PFSK-1 (cell line): ENCODE measurements at regions not wholly inside any gene's neighbourhood (a gene's known extent, or its start where the extent isn't known, plus 50 kb on each side); places are given as distances from the start of the nearest gene placed in this dataset.

Source experiments
- FOXP2 ChIP-seq: optimal IDR thresholded peaks from 2 replicates; pipeline ENCODE3; 2011; ENCODE audit warnings: borderline replicate concordance, control low read depth, inconsistent platforms; ENCODE audit not compliant: insufficient read depth; ENCODE audit errors: extremely low read length, extremely low read depth
- POLR2AphosphoS5 ChIP-seq: IDR thresholded peaks from 2 replicates; pipeline ENCODE4 v1.6.1; 2012; ENCODE audit warnings: low read depth, mild to moderate bottlenecking, control low read depth, low read length, moderate library complexity
- SIN3A ChIP-seq: IDR thresholded peaks from 2 replicates; pipeline ENCODE4 v1.6.1; 2012; ENCODE audit warnings: mild to moderate bottlenecking, low read length, moderate library complexity, borderline replicate concordance; ENCODE audit not compliant: insufficient read depth
- TAF1 ChIP-seq: IDR thresholded peaks from 2 replicates; pipeline ENCODE4 v1.6.1; 2012; ENCODE audit warnings: low read length, control low read depth, borderline replicate concordance; ENCODE audit not compliant: insufficient read depth
- TF ChIP-seq, protein P1 (sequence below), 2 experiments: IDR thresholded peaks; 2 replicates each; pipeline versions ENCODE4 v1.6.1 to v1.8.0; 2011 to 2012; ENCODE audit warnings: low read depth in 2 of 2, low read length in 2 of 2, control low read depth in 1 of 2, inconsistent platforms in 1 of 2, mild to moderate bottlenecking in 1 of 2, moderate library complexity in 1 of 2; ENCODE audit not compliant: insufficient read depth in 1 of 2

- no peak for TF ChIP-seq POLR2AphosphoS5
- TF ChIP-seq, protein P1, sequence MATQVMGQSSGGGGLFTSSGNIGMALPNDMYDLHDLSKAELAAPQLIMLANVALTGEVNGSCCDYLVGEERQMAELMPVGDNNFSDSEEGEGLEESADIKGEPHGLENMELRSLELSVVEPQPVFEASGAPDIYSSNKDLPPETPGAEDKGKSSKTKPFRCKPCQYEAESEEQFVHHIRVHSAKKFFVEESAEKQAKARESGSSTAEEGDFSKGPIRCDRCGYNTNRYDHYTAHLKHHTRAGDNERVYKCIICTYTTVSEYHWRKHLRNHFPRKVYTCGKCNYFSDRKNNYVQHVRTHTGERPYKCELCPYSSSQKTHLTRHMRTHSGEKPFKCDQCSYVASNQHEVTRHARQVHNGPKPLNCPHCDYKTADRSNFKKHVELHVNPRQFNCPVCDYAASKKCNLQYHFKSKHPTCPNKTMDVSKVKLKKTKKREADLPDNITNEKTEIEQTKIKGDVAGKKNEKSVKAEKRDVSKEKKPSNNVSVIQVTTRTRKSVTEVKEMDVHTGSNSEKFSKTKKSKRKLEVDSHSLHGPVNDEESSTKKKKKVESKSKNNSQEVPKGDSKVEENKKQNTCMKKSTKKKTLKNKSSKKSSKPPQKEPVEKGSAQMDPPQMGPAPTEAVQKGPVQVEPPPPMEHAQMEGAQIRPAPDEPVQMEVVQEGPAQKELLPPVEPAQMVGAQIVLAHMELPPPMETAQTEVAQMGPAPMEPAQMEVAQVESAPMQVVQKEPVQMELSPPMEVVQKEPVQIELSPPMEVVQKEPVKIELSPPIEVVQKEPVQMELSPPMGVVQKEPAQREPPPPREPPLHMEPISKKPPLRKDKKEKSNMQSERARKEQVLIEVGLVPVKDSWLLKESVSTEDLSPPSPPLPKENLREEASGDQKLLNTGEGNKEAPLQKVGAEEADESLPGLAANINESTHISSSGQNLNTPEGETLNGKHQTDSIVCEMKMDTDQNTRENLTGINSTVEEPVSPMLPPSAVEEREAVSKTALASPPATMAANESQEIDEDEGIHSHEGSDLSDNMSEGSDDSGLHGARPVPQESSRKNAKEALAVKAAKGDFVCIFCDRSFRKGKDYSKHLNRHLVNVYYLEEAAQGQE (IDR thresholded peaks at IDR 0.05; ENCODE audit: insufficient read depth in 1 of 2, low read depth in 2 of 2, low read length in 2 of 2) = no peak
- TF ChIP-seq FOXP2 = no peak
- TF ChIP-seq SIN3A = no peak
- TF ChIP-seq TAF1 = no peak
Observed at GRCh38 chr12:105598031-105598430, 267.5 kb downstream of the C12orf75 start.

- no peak for TF ChIP-seq POLR2AphosphoS5
- no peak for TF ChIP-seq SIN3A
- TF ChIP-seq, protein P1 (IDR thresholded peaks at IDR 0.05; ENCODE audit: insufficient read depth in 1 of 2, low read depth in 2 of 2, low read length in 2 of 2) = no peak
- no peak for TF ChIP-seq TAF1
- no peak for TF ChIP-seq FOXP2
Observed at GRCh38 chr12:105600911-105601545, 270.5 kb downstream of the C12orf75 start.

DNA sequence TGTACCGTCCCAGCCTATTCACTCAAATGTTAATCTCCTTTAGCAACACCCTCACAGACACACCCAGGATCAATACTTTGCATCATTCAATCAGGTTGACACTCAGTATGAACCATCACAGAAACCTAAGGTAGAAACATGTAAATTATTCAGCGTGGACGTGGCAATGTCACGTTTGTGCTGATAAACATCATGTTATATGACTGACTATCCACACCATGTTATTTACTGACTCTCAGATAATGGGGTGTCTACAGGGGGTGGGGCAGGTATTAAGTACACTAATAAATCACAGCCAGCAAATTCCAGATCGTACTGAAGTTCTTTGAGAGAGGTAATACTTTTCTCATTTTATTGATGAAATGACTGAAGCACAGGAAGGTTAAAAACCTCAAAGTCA, 280.0 kb downstream of the C12orf75 start:
- TF ChIP-seq TAF1 (no peak), POLR2AphosphoS5 (no peak), FOXP2 (no peak), SIN3A (no peak)
- TF ChIP-seq, protein P1 (IDR thresholded peaks at IDR 0.05; ENCODE audit: insufficient read depth in 1 of 2, low read depth in 2 of 2, low read length in 2 of 2) = no peak

- TF ChIP-seq, protein P1 (IDR thresholded peaks at IDR 0.05; ENCODE audit: insufficient read depth in 1 of 2, low read depth in 2 of 2, low read length in 2 of 2) = no peak
- TF ChIP-seq TAF1 = no peak
- no peak for TF ChIP-seq FOXP2
- no peak for TF ChIP-seq POLR2AphosphoS5
- no peak for TF ChIP-seq SIN3A
Observed at GRCh38 chr12:105611340-105611739, 280.8 kb downstream of the C12orf75 start.
